ENCODE measurements at regions not wholly inside any gene's neighbourhood (a gene's known extent, or its start where the extent isn't known, plus 50 kb on each side); places are given as distances from the start of the nearest gene placed in this dataset.
A peak's percentile ranks its signal among the peaks of the same experiment; 100 is the strongest.

DNA sequence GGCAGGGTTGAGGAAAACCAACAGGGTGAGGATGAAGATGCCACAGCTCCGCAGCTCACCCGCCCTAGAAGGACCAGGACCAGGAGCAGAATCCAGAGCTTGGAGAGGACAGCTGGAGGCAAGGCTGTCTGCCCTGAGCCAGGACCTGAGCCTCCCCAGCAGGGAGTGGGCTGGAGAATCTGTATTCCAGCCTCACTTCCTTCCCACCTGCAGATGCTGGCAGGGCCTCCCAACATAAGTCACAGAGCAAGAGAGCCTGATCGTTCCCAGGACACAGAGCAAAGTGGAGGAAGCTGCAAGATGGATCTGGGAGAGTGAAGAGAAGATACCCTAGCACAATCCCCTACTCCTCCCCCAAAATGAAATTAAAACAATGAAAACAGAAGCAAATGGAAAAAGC lies 61.7 kb upstream of the WASF3 start:
- H3K27ac ChIP-seq (ENCODE audit: low read length) = no peak overlapping the region
- no peaks in the 10 kb centered on the region for H3K36me3 ChIP-seq (ENCODE audit: control insufficient read depth, insufficient read depth, low read length)
- H3K4me1 ChIP-seq (ENCODE audit: control insufficient read depth, insufficient read depth, low read length) = peaks cover 44% of the 10 kb centered on the region
- H3K27me3 ChIP-seq (ENCODE audit: control insufficient read depth, insufficient read depth, low read length) = no peaks in the 10 kb centered on the region
- no peaks in the 10 kb centered on the region for H3K9me3 ChIP-seq (replicated peaks; ENCODE audit: control insufficient read depth, low read depth, low read length)
- WGBS (ENCODE audit: insufficient coverage) = 45% methylated on average over 2 of the region's 3 CpGs
- peak; percentile 86 for DNase-seq
- H3K4me3 ChIP-seq (ENCODE audit: low read length) = no peak overlapping the region

DNA sequence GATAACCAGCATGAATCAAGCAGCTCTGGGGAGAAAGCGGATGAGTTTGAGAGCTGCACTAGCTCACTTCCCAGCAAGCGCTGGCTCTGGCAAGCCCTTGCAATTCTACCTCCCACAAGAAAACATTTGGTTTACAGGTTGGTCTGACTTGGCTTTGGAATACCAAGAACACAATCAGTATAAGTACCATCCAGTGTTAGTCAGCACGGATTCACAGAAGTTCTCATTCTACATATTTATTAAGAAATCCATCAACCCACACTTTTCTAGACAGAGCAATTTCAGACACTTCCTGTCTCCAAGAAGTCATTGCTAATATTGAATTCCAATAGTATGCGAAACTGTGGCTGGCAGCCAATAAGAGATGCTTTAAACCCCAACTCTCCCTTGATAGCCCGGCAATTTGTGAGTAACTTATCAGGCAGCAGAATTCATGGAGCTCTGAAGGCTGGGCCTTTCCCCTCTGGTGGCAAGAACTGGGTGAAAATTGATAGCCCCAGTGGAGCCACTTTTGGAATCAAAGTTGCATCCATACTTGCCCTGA lies 59.4 kb upstream of the WASF3 start:
- 0% methylated on average over 1 of the region's 5 CpGs for WGBS (ENCODE audit: insufficient coverage)
- no peaks in the 10 kb centered on the region for H3K9me3 ChIP-seq (replicated peaks; ENCODE audit: control insufficient read depth, low read depth, low read length)
- peak overlapping the region; percentile 63 for H3K27ac ChIP-seq (ENCODE audit: low read length)
- H3K4me3 ChIP-seq (ENCODE audit: low read length) = no peak overlapping the region
- no peaks in the 10 kb centered on the region for H3K36me3 ChIP-seq (ENCODE audit: control insufficient read depth, insufficient read depth, low read length)
- H3K27me3 ChIP-seq (ENCODE audit: control insufficient read depth, insufficient read depth, low read length) = no peaks in the 10 kb centered on the region
- peaks cover 44% of the 10 kb centered on the region for H3K4me1 ChIP-seq (ENCODE audit: control insufficient read depth, insufficient read depth, low read length)
- DNase-seq = peak; percentile 89

DNA sequence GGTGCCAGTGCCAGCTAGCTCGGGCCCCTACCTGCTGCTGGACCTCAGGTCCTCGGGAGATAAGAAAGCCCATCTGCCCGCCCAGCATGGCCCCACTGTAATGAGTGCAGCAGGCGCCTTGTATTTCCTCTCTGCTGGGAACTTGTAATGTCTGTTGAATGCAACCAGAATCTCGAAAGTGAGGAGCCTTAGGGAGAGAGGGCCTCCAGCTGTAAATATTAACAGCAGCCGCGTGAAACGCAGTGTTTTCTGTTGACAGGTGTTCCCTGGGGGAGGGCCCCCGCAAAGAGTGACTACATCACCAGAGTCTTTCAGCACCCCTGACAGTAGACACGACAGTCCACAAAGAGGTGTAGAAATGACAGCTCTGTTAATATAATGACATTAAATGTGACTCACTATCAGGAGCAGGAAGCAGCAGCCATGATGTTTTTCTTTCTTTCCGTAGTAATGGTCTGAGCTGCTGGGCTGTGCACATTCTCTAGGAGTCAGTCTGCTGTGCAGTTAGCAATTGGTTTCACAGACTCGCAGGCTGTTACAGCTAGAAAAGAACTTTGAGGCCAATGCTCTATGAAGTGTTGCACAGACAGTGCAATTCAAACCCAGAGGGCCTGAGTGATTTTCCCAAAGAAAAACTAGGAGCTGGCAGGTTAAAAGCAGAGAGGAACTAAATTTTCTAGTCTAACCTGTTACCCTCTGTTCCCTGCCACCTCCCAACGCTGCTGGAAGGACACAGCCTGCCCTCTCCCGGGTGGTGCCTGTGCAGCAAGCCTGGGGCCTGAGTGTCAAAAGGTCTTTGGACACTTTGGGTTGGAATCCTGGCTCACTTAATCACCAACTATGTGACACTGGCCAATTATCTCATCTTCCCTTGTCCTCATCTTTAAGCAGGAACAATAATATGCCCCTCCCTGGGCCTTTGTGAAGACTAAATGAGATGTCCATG lies 58.6 kb upstream of the WASF3 start:
- WGBS (ENCODE audit: insufficient coverage) = 35% methylated on average over 7 of the region's 14 CpGs
- DNase-seq = peak; percentile 68
- Histone ChIP-seq H3K36me3 (ENCODE audit: control insufficient read depth, insufficient read depth, low read length) (no peaks in the 10 kb centered on the region), H3K27ac (ENCODE audit: low read length) (peak overlapping the region; percentile 63), H3K4me1 (ENCODE audit: control insufficient read depth, insufficient read depth, low read length) (peaks cover 44% of the 10 kb centered on the region), H3K9me3 (replicated peaks; ENCODE audit: control insufficient read depth, low read depth, low read length) (no peaks in the 10 kb centered on the region), H3K4me3 (ENCODE audit: low read length) (no peak overlapping the region), H3K27me3 (ENCODE audit: control insufficient read depth, insufficient read depth, low read length) (no peaks in the 10 kb centered on the region)

DNA sequence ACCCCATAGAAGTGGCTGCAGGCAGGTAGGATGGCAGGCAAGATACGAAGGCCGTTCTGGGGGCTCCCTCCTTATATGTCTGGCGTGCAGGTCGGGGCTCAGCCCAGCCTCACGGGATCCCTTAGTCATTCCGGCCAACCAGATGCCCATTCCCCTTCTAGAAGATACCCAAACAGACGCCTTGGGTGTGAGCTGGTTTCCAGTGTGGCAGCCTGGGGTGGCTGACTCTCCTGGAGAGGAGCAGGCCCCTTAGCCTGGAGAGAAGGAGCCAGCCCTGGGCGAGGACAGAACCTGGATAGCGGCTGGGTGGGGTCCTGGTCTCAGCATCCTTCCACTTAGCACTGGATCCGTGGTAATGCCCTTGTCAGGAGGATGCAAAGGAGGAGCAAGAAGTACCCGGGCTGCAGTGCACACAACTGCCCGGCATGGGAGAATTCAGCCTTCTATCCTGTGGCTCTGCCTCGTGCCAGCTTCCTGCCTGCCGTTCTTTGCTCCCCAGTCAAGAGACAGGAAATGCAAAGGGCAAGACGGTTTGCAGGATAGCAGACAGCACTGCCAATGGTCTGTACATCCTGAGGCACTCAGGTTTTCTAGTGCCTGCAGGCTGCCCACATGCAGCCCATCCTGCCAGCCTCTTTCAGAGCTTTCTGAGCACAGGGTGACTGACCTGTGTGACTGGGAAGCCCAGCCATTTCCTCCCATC lies 56.7 kb upstream of the WASF3 start:
- peaks cover 29% of the 10 kb centered on the region for H3K4me1 ChIP-seq (ENCODE audit: control insufficient read depth, insufficient read depth, low read length)
- no peaks in the 10 kb centered on the region for H3K27me3 ChIP-seq (ENCODE audit: control insufficient read depth, insufficient read depth, low read length)
- no peaks in the 10 kb centered on the region for H3K9me3 ChIP-seq (replicated peaks; ENCODE audit: control insufficient read depth, low read depth, low read length)
- H3K27ac ChIP-seq (ENCODE audit: low read length) = no peak overlapping the region
- 69% methylated on average over 8 of the region's 15 CpGs for WGBS (ENCODE audit: insufficient coverage)
- DNase-seq = no peak
- H3K4me3 ChIP-seq (ENCODE audit: low read length) = no peak overlapping the region
- H3K36me3 ChIP-seq (ENCODE audit: control insufficient read depth, insufficient read depth, low read length) = no peaks in the 10 kb centered on the region

DNA sequence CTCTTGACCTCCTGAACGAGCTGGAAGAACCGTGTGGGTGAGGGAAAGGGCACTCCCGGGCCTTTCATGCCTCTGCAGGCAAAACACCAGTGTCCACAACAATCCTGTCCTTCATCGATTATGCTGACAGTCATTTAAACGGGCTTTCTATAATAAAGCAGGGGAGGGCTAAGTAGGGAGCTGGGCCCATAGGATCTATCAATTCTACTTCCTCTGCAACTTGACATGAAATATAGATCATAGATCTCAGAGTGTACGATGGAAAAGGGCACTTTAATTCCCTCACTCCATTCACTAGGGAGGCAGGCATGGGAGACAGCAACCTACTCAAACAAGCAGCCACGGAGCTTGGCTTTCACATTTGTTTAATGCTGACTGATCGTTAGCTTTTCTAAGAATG lies 55.8 kb upstream of the WASF3 start:
- Histone ChIP-seq H3K4me3 (ENCODE audit: low read length) (no peak overlapping the region), H3K9me3 (replicated peaks; ENCODE audit: control insufficient read depth, low read depth, low read length) (no peaks in the 10 kb centered on the region), H3K36me3 (ENCODE audit: control insufficient read depth, insufficient read depth, low read length) (no peaks in the 10 kb centered on the region), H3K27me3 (ENCODE audit: control insufficient read depth, insufficient read depth, low read length) (no peaks in the 10 kb centered on the region), H3K4me1 (ENCODE audit: control insufficient read depth, insufficient read depth, low read length) (peaks cover 23% of the 10 kb centered on the region), H3K27ac (ENCODE audit: low read length) (no peak overlapping the region)
- no CpG with 5 or more reads among the region's 8 CpGs for WGBS (ENCODE audit: insufficient coverage)
- no peak for DNase-seq

DNA sequence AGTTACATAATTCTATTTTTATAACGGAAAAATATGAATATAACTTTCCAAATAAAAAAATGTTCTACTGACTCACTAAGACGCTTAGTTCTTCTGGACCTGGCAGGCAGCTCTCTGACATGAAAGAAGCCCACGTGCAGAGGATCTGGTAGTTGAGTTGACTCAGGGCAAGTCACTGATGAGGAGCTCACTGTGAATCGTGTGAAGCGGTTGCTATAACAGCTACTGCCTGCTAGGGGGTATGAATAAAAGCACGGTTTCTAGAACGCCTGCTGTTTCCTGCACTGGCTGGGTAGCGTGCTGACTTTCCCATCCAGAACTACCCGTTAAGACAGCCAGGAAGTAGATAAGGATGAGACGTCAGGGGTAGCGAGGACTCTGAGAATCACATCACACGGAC lies 54.7 kb upstream of the WASF3 start:
- Histone ChIP-seq H3K36me3 (ENCODE audit: control insufficient read depth, insufficient read depth, low read length) (no peaks in the 10 kb centered on the region), H3K4me3 (ENCODE audit: low read length) (no peak overlapping the region), H3K9me3 (replicated peaks; ENCODE audit: control insufficient read depth, low read depth, low read length) (no peaks in the 10 kb centered on the region), H3K4me1 (ENCODE audit: control insufficient read depth, insufficient read depth, low read length) (peaks cover 13% of the 10 kb centered on the region), H3K27ac (ENCODE audit: low read length) (no peak overlapping the region), H3K27me3 (ENCODE audit: control insufficient read depth, insufficient read depth, low read length) (no peaks in the 10 kb centered on the region)
- 10% methylated on average over 2 of the region's 12 CpGs for WGBS (ENCODE audit: insufficient coverage)
- peak; percentile 83 for DNase-seq

DNA sequence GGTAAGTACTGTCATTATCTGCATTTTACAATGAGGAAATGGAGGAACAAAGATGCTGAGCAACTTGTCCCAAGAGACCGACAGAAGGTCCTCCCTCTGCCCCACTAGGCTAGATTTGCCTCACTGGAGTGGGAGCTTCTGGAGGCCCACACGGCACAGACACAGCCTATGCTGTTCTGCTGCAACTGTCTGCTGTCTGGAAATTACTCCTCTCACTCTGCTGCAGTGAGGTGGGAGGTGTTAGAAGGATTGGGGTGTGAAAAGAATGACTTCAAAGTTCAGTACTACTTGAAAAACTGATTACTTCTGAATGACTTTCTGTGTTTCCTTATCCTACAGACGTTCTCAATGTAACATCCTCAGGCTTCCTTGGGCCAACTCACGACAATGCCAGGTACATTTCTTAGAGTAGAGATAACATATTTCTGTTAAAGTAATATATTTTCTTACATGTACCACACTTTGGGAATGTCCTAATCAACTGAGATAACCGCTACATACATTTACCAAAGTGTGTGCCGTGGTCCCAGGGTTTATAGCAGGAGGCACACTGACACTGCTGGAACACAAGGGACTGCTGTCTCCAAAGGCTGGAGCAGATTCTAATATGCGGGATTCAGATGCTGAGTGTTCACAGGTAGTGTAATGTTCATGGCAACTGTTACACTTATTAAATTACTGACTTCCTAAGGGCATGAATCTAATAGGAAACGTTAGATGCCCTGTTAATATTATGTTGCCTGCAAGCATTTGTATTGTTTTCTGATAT lies 53.5 kb upstream of the WASF3 start:
- Histone ChIP-seq H3K36me3 (ENCODE audit: control insufficient read depth, insufficient read depth, low read length) (no peaks in the 10 kb centered on the region), H3K27ac (ENCODE audit: low read length) (no peak overlapping the region), H3K4me1 (ENCODE audit: control insufficient read depth, insufficient read depth, low read length) (peaks cover 5% of the 10 kb centered on the region), H3K9me3 (replicated peaks; ENCODE audit: control insufficient read depth, low read depth, low read length) (no peaks in the 10 kb centered on the region), H3K27me3 (ENCODE audit: control insufficient read depth, insufficient read depth, low read length) (no peaks in the 10 kb centered on the region), H3K4me3 (ENCODE audit: low read length) (no peak overlapping the region)
- WGBS (ENCODE audit: insufficient coverage) = no CpG with 5 or more reads among the region's 8 CpGs
- no peak for DNase-seq

All from muscle of leg (tissue), 3 donors.